PC-9 (cell line): ENCODE measurements at regions not wholly inside any gene's neighbourhood (a gene's known extent, or its start where the extent isn't known, plus 50 kb on each side); places are given as distances from the start of the nearest gene placed in this dataset.

Experiments used
- EZH2 ChIP-seq: fragments of 200-600 bp; sonication (generic); IDR thresholded peaks from 2 replicates; pipeline ENCODE4 v1.8.0; 2017; ENCODE audit warnings: antibody characterized with exemption, low read depth
- TF ChIP-seq, protein P1 (sequence below): fragments of 200-600 bp; sonication (generic); conservative IDR thresholded peaks from 2 replicates; pipeline ENCODE4 v1.6.1; 2017; ENCODE audit warnings: mixed run types, antibody characterized with exemption, mild to moderate bottlenecking, moderate library complexity

DNA sequence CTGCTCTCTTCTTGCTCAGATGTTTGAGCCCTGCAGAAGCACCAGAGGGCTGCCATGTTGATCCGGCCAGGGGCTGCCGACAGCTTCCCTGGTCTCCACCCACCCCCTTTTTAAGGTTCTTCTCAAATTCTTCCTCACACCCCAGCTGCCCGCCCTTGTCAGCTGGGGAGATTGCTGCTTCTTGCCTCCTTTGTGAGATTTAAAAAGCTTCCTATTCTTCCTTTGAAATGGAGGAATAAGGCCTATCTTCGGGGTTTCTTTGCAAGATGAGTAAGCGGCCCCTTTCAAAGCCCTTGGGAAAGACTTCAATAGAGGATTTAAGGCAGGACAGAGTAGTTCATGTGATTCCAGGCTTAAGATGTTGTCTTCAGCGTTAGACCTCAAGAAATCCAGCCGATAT is 211.9 kb upstream of the SHH start:
- TF ChIP-seq, protein P1, sequence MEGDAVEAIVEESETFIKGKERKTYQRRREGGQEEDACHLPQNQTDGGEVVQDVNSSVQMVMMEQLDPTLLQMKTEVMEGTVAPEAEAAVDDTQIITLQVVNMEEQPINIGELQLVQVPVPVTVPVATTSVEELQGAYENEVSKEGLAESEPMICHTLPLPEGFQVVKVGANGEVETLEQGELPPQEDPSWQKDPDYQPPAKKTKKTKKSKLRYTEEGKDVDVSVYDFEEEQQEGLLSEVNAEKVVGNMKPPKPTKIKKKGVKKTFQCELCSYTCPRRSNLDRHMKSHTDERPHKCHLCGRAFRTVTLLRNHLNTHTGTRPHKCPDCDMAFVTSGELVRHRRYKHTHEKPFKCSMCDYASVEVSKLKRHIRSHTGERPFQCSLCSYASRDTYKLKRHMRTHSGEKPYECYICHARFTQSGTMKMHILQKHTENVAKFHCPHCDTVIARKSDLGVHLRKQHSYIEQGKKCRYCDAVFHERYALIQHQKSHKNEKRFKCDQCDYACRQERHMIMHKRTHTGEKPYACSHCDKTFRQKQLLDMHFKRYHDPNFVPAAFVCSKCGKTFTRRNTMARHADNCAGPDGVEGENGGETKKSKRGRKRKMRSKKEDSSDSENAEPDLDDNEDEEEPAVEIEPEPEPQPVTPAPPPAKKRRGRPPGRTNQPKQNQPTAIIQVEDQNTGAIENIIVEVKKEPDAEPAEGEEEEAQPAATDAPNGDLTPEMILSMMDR = no peak
- TF ChIP-seq EZH2 = no peak
